ENCODE measurements at regions not wholly inside any gene's neighbourhood (a gene's known extent, or its start where the extent isn't known, plus 50 kb on each side); places are given as distances from the start of the nearest gene placed in this dataset.

DNA sequence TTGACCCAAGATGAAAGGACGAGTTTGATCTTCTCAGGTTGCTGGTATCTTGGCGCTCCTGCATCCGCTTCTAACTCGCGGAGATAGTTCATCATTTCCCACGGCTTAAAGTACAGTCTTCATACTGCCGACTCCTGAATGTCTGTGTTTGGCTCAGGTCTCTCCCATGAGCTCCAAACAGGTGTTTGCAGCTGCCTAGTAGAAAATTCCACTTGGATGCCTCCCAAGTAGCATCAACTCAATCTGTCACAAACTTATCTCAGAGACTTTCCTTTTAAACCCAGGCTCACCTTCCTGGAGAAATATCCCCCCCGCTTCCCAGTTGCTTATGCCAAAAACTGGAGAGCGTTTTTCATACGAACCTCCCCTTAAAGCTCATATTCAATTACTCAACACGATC is 986.5 kb downstream of the TBC1D22A start:
- H3K4me3 ChIP-seq (ENCODE audit: low read depth, low read length) = no peak overlapping the region

DNA sequence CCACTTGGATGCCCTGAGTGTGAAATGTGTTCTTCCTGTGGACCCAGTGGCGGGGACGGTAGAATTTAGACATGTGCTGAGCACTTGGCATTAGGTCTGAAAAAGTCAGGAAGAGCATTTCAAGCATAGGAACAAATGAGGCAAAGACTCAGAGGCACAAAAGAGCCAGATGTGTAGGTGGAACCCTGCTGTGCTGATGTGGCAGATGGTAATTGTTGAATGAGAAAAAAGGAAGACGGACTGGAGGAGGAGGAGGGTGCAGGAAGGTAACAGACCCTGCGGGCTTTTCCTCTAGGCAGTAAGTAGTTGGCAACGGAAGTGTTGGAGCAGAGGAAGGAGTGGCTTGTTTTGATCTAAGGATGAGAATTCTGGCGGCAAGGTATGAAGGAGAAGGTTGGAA is 985.8 kb downstream of the TBC1D22A start:
- H3K4me3 ChIP-seq (ENCODE audit: low read depth, low read length) = no peak overlapping the region

DNA sequence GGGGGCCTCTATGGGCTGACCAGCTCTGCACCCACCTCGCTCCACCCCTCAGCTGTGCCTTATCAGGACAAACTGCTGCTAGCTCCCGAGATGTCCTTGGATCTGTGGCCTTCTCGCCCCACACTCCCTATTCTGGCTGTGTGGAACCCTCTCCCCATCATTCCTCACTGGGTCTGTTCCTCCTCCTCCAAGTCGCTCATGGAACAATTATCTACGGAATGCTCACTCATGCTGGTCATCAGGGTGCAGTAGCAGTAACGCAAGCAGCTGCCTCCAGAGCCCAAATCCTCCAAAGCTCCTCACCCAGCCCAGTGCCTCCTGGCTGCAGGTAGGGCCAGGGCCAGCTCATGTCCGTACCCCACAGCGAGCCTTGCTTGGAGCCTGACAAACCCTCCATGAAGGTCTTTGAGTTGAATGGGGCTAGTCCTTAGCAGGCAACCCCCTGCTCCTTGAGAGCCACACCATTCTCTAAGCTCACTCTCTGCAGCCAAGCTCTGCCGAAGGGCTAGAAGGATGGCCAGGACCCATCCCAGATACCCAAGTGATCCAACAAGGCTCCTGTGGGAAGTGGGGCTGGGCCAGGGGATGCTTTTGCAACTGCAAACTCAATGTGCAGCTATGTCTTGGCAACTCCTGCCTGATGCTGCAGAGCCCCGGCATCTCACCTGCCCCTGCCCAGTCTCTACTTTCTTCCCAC is 977.8 kb downstream of the TBC1D22A start:
- H3K4me3 ChIP-seq (ENCODE audit: low read depth, low read length) = no peak overlapping the region

DNA sequence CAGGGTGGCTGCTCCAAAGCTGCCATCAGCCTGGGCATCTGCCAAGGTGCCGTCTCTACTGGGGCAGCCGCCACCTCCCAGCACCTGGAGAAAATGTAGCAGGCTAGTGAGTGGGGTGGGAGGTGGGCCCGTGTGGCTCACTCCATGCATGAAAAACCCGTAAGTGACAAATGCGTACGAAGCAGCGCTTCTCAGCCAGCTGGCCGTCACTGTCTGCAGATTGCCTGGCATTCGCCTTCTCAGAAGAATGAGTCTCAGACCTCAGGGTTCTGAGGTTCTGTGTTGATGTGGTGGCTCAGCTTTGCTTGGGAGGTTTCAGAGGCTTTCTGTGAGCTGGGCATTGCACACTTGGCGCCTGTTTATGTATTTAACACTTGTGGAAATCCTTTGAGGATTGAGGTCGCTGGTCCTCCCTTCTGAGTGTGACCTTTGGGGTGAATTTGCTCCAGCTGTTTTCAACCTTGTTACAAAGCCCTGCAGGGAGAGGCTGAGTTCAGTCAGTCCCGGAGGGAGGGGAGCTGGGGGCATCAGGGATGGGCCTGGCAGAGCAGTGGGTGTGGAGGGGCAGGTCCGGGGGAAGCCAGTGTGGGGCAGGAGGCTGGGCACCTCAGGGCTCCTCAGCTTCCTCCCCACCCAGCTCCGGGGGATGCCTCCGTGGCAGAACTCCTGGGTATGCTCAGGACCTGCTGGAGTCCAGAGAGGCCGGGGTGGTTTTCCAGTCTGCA is 977.0 kb downstream of the TBC1D22A start:
- no peak overlapping the region for H3K4me3 ChIP-seq (ENCODE audit: low read depth, low read length)

DNA sequence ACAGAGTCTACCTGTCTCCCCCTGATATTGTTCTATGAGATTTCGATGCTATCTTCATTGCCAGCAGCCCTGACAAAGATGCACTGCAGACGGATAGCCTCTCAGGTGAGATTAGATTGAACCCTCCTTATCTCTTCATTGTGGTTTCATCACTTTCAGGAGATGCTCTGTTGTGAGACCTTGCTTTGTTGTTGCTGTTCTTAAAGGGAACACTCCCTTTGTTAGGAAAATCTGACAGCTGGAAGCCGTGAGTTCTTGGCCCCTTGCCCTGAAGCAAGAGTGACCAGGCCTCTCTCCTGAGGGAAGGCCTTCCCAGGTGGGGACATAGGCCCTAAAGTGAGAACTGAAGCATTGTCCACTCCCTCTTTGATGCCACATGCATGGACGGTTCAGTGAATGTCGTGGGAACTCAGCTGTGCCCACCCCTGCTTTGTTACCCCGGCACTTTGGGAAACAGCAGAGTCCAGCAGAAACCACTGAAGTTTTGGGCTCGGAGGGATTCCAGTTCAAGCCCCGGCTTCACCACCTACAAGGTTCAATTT is 976.1 kb downstream of the TBC1D22A start:
- H3K4me3 ChIP-seq (ENCODE audit: low read depth, low read length) = no peak overlapping the region

DNA sequence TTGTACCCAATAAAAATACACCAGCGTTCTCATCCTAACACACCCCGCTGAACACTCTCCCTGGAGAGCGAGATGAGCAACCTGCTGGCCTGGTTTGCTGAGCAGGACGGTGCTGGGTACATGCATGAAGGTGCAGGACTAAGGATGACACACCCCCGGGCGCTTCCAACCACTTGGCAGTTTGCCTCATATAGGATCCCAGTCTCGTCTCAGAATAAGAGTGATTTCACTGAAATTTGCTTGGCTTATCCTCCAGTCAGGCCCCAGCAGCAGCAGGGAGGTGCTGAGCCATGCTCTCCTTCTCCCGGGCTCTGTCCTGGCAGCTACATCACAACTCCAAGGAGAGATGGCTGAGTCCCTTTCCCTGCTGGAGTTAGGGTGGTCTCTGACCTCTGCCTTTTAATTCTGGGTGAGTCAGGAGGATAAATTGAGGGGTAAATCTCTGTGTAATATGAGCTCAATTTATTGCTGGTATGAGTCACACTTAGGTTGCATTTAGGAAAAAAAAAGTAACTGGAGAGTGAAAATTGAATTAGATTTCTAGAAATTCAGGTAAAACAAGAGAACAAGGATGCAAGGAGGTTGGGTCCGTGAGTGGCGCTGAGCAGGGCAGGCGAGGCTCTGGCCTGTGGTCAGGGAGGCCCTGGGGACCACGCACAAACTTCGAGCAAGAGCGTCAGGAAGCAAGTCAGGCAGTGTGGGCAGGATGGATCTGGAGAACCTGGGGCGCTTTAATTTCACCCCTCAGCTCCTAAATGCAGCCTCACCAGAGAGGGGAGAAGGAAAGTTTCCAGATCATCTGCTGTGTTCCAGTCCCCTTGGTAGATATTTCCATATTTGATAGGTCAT is 974.0 kb downstream of the TBC1D22A start:
- no peak overlapping the region for H3K4me3 ChIP-seq (ENCODE audit: low read depth, low read length)

DNA sequence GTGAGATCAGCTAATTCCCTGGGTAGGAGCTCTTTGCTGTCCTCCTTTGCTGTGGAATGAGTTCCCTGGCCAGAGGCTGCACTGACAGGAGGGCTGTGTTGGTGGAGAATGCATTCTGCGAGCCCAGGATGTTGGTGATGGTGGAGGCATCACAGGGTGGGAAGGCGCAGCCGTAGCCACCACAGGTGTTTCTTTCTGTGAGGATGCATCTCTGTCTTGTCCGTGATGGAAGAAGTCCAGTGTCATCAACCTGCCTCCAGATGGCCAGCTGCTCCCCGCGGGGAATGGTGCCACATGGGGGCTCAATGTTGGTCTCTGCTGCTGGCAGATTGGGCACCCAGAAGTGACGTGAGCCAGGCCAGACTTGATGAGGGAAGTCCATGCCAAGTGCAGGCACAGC is 972.1 kb downstream of the TBC1D22A start:
- no peak overlapping the region for H3K4me3 ChIP-seq (ENCODE audit: low read depth, low read length)

DNA sequence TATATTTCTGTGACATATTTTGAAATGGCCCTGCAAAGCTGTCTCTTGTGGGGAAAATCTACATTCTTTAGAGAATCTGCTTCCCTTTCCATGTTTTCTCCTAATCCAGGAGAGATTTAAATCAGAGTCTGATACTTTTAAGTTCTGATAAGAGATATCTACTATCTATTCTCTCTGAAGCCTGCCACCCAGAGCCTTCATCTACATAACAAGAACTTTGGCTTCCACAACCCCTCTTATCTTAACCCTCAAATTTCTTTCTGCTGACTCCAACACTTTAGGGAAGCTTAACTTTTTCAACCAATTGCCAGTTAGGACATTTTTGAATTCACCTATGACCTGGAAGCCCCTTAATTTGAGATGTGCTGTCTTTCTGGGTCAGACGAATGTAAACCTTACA is 965.2 kb downstream of the TBC1D22A start:
- no peak overlapping the region for H3K4me3 ChIP-seq (ENCODE audit: low read depth, low read length)

DNA sequence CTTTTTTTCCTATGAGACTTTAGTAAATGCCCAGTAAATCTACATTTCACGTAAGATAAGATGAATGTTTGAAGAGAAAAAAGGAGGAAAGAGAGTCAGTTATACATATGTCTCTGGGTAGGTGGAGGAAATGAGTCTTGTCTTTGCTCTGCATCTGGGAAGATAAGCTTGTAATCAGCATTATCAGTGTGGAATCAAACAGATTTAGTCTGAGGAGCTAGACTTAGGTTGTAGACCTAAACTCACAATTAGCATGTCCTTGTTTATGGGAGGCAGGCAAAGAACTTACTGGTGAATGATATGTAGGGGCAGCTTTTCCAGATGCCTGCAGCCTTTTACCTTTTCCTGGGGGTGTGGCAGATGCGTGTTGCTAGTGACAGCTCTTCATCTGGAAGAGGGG is 962.3 kb downstream of the TBC1D22A start:
- no peak overlapping the region for H3K4me3 ChIP-seq (ENCODE audit: low read depth, low read length)

DNA sequence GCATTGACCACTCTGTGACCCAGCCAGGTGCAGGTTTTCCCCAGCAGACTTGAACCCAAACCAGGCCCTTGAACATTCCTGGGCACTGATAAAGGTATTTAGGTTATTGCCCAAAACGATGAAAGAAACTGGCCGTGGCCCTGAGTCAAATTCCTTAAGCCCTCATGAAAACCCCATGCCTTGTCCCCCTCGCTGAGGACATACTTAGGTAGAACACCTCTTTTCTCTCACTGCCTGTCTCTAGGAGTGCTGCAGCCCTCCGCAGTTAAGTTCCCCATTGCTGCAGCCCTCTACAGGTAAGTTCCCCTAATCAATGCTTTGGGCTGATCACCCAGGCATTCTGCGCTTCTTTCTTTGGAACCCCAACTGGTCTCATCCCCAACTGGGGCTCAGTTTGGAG is 961.6 kb downstream of the TBC1D22A start:
- no peak overlapping the region for H3K4me3 ChIP-seq (ENCODE audit: low read depth, low read length)

DNA sequence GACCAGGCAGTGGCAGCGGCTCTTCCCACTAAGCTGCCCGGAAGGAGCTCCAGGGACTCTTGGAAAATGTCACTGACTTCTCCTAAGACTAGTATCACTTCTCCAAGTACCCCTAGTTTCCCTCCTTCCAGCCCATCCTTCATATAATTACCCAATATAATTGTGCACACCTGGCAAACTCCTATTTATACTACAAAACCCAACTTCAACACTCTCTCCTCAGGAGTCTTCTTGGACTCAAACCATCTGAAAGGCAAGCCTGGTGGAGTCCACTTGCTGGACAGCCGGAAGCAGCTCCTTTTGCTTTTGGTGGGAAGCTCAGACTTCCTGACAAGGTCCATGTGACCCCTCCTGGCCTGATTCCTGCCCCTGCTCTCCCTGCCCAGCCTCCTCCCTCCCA is 955.9 kb downstream of the TBC1D22A start:
- H3K4me3 ChIP-seq (ENCODE audit: low read depth, low read length) = no peak overlapping the region

DNA sequence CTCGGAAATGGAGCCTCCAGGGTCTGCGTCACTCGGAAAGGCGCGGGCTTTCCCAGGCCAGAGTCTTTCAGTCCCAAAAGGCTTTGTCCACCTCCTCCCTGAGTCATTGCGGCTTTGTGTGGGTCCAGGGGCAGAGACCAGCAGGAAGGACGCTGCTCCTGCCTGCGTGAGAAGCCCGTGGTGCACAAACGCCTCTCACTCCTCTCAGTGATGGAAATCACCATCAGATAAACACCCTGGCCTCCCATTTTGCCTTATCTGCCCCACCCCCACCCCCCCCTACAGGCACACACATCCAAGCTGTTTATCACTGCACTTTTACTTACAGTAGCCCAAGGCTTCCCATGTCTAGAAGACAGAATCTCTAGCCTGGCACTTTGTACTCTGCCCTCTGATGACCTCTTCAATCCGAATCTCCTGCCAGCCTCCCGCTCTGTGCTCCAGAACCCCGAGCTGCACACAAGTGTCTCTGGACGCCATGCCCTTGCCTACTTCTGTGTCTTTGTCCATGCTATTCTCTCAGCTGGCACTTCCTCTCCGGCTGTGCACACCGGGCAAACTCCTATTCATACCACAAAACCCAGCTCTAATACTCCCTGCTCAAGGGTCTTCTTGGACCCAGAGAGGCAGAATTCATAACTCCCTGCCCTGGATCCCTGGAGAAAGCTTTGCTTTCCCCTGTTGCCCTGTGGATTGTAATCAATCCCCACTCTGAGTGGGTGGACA is 954.6 kb downstream of the TBC1D22A start:
- no peak overlapping the region for H3K4me3 ChIP-seq (ENCODE audit: low read depth, low read length)

DNA sequence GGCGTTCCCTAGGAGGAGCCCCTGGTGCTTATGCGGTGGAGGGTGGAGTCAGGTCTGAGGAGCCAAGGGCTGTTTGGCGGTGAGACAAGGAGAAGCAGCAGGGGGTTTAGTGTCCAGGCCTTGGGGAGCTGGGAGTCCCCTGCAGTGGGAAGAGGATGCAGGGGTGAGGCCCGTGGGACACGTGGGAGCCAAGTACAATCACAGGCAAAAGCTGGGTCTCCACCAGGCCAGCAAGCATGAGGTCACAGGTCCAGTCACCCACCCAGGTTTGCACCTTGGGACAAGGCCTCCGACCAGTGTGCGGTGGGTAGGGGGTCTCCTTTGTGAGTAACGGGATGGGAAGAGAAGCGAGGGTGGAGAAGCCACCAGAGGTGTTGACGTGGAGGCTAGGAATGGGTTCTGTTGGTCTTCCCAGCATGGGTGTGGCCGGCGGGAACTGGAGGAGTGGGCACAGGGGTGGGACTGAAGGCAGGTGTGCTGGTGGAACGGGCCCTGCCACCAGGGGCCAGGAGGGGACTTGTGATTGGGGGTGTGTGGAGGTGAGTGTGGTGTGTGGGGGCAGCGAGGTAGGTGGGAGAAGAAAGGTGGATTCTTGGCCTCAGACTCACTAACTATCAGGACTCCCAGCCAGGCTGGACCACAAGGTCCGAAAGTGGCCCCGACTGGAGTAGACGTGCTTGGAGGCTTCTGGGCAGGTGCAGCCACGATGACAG is 953.6 kb downstream of the TBC1D22A start:
- no peak overlapping the region for H3K4me3 ChIP-seq (ENCODE audit: low read depth, low read length)

DNA sequence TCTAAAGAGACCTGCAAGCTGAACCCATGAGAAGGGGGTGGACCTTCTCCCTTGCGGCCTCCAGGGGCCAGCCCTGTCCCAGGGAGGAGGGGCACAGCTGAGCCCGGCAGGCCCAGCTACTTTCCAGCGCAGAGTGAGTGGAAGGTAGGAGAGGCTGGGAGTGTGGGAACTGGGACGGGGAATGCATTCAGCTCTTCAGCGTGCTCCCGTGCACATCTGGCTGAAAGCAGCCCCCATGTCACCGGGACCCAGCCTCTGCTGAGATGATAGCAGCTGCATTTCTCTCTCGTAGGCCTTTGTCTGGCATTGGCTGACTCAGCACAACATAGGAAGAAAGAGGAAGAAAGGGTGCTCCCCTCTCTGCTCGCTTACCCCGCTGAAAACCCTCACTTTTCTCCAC is 951.5 kb downstream of the TBC1D22A start:
- no peak overlapping the region for H3K4me3 ChIP-seq (ENCODE audit: low read depth, low read length)

DNA sequence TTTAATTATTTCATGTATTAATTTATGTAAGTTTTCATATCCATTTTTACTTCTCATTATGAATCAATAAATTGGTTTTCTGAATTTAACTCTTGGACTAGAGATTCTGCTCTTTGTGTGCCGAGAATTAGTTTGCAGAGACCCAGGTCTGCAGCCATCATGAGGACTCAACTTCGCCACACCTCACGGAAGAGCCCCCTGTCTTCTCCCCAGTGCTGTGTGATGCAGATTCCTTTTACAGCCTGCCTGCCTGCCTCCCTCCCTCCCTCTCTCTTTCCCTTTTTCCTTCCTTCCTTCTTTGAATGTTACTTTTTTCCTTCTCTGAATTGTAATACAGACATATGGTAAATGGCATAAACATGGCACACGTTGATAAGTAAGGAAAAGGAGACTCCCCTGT is 947.7 kb downstream of the TBC1D22A start:
- H3K4me3 ChIP-seq (ENCODE audit: low read depth, low read length) = no peak overlapping the region

DNA sequence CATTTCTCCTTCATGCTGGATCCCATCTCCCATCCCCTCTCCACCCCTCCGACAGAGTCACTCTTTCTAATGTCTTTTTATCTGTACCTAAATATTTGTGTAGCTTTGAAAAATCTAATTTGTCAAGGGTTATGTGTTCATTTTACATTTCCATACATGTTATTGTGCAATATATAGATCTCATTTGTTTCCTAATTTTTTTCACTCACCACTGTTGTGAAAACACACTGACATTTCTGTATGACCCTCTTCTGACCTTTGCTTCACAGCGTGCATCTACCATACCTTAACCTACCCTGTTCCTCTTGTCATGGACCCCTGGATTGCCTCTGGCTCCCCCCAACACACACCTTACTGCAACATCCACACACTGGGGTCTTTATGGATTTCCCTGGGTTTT is 942.9 kb downstream of the TBC1D22A start:
- H3K4me3 ChIP-seq (ENCODE audit: low read depth, low read length) = no peak overlapping the region

DNA sequence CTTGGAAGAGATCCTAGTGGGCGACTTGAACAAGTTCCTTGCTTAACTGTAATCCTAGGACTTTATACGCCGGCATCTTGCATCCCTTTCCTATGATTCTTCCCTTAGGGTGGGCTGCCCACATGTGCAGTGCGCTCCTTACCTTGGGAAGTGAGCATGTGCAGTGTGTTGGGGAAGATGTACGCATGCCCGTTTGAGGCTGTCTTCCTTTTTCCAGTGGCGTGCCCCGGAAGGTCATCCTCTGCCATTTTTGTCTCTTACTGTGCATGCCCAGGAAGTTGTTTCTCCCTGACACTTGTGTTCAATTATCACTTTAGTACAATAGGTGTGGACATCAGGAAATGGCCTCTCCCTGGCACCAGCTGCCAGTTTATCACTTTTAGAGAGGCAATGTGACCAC is 936.5 kb downstream of the TBC1D22A start:
- H3K4me3 ChIP-seq (ENCODE audit: low read depth, low read length) = no peak overlapping the region

DNA sequence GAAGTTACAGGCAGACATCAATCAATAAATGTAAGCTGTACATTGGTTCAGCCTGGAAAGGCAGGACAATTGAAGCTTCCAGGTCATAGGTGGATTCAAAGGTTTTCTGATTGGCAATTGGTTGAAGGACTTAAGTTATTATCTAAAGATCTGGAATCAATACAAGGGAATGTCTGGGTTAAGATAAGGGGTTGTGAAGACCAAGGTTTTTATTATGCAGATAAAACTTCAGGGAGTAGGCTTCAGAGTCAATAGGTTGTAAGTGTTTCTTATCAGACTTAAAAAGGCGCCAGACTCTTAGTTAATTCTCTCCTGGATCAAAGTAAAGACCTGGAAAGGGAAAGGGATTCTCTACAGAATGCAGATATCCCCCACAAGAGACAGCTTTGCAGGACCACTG is 935.4 kb downstream of the TBC1D22A start:
- no peak overlapping the region for H3K4me3 ChIP-seq (ENCODE audit: low read depth, low read length)

DNA sequence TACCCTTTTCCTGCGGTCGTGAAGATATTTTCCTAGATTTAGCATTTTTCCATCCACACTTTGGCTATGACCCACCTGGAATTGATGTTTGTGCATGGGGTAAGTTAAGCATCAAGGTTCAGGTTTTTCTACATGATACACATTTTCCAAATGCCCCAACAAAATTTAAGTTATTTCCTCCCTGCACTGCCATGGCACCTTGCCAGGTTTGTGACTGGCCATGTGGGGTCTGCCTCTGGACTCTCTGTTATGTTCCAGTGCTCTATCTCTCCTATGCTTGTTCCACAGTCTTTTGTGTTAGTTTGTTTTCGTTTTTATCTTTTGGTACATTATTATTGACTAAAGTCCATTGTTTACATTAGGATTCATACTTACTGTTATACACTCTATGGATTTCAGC is 934.3 kb downstream of the TBC1D22A start:
- H3K4me3 ChIP-seq (ENCODE audit: low read depth, low read length) = no peak overlapping the region

DNA sequence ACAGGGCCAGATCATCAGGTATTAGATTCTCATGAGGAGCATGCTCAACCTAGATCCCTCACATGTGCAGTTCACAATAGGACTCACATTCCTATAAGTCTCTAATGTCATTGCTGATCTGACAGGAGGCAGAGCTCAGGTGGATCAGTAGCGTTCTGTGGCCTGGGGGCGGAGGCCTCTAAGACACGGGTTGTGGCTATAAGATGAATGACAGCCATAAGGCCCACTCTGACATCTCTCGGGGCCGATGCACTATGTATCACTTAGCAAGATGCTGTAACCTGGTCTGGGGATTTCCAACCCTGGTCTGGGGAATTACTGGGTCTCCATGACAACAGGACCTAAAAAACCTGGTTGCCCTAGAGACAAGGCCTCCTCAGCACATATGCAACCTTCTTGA is 932.7 kb downstream of the TBC1D22A start:
- H3K4me3 ChIP-seq (ENCODE audit: low read depth, low read length) = no peak overlapping the region
